Left cardiac atrium (tissue), 4 donors: ENCODE measurements at regions not wholly inside any gene's neighbourhood (a gene's known extent, or its start where the extent isn't known, plus 50 kb on each side); places are given as distances from the start of the nearest gene placed in this dataset.
"Not testable (repeated sequence)": the region's sequence is repeated elsewhere in the genome, so short reads cannot be mapped to it uniquely, and the experiment has no call there.

Experiments used
- ATAC-seq, 2 donors: fragments of 200-7000 bp; cut with Tn5 transposase; one replicate each; pipeline ENCODE4 v1.9.1; 2020; ENCODE audit warnings: mild to moderate bottlenecking in 2 of 2, moderate library complexity in 2 of 2
- DNase-seq: peaks from one replicate; pipeline ENCODE4 v3.0.0-alpha.2; 2020
- intact Hi-C, 2 donors: fragments of 100-400 bp; cut with DNase I; formaldehyde crosslinking; loops; one replicate each; pipeline versions ENCODE4 v1.14.1 to v1.15.1; 2022 to 2023
- donor health status: DM: no; HTN: yes; CAD: no.
- donor health status: DM: no; HTN: yes; CAD: no; lungs with severe emphysema.
- donor health status: DM: yes; HTN: yes; CAD: no.
- donor health status: Dilated cardiomyopathy.

DNA sequence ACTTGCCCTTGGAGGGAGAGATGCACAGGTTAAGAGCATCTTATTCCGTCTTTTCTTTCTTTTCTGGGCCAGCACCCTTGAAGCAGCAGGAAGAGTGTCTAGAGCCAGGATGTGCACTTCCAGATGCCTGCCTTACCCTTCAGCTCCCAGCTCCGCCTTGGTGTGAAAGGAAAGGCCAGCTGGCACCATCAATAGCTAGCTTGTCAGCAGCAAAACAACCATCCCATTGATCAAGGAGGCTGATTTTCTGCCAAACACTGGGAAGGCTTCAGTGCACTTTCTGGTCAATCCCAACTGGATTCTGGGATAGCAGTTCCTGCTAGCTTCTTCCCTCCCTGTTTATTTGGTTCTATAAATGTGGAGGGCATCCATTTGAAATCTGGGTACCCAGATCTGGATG is 110.9 kb upstream of the GALNT15 start:
- no peak for ATAC-seq
- intact Hi-C loops: no loop called here
- DNase-seq: no peak

DNA sequence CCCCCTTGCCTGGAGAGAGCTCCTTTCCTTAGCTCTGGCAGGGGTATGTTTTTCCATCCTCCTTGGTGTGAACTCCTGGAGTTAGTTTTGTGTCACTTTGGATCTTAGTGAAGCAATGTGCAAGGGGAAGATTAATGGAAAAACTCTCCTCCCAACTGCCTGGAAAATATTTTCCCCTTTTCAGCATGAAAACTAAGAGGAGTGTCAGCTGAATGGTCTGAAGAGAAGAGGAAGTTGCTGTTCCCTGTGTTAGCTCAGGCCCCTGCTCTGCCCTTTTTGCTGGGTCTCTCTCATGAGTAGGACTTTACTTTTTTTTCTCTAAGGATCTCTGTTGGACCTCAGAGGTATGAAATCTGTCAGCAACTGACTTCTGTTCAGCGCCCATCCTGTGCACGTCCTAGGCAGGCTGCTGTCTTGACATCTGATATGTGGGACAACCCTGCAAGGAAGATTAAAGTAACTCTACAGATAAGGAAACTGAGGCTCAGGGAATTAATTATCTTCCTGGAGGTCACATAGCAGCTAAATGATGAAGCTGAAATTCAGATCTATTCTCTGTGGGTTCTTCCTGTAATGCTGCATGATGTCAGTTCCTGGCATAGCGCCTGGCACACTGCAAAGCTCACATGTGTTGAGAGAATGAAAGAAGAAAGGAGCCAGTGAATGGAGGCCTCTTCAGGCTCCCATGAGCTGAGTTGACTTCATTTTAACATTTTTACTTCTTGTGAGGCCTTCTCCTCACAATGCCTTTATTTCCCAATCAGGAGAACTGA is 109.7 kb upstream of the GALNT15 start:
- ATAC-seq: peak; percentile 25 to 44
- intact Hi-C loops: no loop called here

DNA sequence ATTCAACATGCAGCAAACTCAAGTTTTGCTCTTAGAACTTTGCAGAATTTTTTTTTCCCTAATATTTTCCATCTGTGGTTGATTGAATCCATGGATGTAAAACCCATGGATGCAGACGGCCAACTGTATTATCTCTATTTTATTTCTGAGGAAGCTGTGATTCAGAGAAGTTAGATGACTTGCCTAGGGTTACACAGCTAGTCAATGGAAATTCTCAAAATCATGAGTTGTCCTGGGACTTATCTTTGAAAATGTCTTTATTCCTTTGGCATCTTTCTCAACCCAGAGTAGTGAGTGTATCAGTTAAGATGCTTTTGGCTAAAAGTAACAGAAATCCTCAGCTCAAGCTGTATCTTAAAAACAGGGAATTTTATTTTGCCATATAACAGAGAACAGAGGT is 107.9 kb upstream of the GALNT15 start:
- intact Hi-C loops: no loop called here
- DNase-seq (no peak), ATAC-seq (no peak)

More for the DNA sequence above, 109.7 kb upstream of the GALNT15 start:
- DNase-seq: peak; percentile 87

DNA sequence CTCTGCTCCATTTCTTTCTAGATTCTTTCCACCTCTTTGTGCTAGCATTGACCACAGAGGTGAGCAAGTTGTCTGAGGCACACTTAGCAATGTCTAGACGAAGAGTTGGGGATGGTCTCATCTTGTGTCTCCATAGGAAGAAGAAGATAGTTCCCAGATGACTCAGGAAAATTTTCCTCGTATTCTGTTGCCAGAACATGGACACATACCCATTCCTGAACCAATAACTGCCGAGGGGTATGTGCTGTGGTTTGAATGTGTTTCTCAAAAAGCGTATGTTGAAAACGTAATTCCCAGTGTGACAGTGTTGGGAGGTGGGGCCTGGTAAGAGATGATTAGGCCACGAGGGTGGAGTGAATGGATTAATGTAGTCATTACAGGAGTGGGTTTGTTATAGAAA is 107.5 kb upstream of the GALNT15 start:
- no peak for DNase-seq
- ATAC-seq: no peak
- intact Hi-C loops: no loop called here

DNA sequence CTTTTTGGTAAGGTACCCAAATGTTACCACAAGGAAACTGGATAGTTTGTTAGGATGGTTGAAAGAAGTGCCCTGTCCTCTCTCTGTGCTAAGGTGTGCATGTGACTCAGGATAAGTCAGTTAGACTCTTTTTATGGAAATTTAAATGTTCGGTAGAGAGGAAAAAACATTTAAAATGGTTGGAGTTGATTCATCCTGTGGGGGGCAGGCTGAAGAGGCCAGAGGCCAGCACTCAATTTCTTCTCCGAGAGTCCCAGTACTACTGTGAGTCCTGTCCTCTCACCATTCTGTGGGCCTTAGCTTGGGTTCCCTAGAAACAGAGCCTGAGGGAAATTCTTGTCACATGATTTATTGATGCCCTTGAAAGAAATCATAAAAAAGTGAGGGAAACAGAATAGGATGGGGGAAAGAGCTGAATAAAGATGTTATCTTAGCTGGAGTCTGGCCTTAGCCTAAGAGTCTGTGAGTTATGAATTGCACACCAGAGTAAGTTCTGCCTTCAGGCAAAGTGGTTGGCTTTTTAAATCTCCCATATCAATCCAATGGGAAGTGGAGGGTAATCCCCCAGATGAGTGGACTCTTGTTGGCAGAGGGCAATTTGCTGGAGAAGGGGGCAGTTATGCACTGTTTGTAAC is 106.5 kb upstream of the GALNT15 start:
- no peak for ATAC-seq
- intact Hi-C loops: no loop called here
- no peak for DNase-seq

DNA sequence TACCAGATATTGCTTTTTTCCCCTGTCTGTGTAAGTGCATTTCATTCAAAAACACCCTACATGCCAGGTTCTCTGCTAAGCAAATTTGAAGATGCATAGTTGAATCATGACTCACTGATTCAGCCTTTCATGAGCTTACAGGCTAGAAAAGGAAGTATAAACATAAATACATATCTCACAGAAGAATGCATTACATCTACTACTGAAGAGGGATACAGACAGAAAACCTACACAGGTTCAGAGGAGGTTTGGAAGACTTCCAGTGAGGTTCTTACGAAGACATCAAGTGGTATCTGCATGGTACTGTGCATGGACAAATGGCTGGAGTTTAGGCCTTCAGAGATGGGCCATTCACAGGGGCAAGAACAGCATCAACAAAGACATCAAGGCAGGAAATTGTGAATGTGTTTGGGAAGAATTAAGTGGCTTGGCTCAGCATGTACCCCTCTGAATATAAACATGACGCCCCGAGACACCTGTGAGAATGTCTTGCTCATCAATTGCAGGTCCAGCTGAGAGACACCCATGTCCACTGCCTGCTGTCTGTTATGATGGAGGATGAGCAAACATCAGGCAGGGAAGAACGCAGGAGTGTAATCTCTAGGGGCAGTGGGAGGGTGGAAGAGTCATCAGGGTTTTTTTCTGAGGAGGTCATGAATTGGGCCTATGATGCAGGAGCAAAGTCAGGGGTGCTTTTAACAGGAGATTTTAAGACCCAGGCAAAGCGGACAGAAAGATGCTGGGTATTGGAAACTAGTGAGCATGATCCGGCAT is 105.1 kb upstream of the GALNT15 start:
- intact Hi-C loops: no loop called here

DNA sequence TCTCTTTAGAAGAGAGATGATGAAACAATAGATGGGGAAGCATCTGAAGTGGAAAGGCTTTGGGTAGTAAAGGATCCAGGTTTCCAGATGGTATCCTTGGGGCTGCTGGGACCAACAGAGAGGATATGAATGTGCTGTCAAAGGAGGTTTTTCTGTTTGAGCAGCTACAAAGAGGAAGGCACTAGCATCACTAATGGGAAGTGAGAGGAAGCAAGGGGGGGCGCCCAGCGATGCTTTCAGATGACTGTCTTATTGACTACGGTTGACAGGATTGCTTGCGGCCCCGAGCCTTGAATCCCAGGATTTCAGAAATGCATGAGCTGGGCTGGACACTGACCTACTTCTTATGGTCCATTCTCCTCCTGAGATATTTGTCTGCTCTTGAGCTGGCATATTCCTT is 103.8 kb upstream of the GALNT15 start:
- ATAC-seq (no peak), DNase-seq (no peak)
- intact Hi-C loops: no loop called here

More for the DNA sequence above, 105.1 kb upstream of the GALNT15 start:
- ATAC-seq (peak in 1 of 2 donors; percentile 62), DNase-seq (no peak)

DNA sequence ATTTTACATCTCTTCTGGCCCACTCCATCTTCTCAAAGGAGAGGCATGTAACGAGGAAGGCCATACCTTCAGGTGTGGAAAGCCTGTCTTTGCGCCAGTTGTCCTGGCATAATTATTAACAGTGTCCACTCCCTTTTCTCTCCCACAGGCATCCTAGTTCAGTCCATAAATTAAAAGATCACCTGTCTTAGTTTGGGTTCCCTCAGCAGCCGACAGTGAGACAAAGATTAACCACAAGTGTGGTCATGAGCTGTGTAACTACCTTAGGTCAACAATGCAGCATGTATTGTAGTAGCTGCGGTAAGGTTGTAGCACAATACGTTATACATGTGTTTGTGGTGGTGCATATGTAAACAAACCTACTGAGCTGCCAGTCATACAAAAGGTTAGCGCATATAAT is 103.3 kb upstream of the GALNT15 start:
- DNase-seq: no peak
- intact Hi-C loops: no loop called here
- ATAC-seq: no peak

DNA sequence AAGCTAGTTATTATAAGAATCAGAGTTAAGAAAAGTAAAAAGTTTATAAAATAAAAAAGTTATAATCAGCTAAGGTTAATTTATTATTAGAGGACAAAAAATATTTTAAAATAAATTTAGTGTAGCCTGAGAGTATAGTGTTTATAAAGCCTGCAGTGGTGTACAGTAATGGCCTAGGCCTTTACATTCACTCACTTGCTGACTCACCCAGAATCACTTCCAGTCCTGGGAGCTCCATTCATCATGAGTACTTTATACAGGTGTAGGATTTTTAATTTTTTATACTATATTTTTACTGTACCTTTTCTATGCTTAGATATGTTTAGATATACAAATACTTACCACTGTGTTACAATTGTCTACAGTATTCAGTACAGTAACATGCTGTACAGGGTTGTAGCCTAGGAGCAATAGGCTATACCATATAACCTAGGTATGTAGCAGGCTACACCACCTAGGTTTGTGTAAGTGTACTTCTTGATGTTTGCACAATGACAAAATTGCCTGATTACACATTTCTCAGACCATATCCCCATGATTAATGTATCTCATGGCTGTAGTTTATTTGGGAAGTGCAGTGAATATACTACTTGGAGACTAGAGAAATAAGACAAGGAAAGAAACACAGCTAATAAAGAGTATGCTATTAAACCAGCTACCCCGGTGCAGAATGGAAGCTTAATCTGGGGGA is 101.9 kb upstream of the GALNT15 start:
- no peak for ATAC-seq
- intact Hi-C loops: no loop called here
- DNase-seq: no peak

DNA sequence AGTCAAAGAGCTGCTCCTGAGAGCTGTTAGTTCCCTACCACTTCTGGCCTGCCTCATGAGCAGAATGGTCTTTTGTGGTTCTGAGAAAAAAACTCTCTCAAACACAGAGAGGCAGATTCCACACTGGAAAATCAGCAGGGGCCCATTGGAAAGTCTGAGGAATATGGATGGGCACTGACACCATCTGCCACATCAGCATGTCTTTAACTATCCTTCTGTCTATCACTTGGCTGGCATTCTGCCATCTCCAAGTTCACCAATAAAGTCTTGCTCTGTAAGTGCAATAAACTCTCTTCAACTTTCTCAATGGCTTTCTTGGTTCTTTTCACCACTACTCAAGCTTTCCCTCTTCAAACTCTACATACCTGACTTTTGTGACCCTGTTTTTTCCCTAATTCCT is 101.3 kb upstream of the GALNT15 start:
- intact Hi-C loops: no loop called here
- DNase-seq (no peak), ATAC-seq (no peak)

DNA sequence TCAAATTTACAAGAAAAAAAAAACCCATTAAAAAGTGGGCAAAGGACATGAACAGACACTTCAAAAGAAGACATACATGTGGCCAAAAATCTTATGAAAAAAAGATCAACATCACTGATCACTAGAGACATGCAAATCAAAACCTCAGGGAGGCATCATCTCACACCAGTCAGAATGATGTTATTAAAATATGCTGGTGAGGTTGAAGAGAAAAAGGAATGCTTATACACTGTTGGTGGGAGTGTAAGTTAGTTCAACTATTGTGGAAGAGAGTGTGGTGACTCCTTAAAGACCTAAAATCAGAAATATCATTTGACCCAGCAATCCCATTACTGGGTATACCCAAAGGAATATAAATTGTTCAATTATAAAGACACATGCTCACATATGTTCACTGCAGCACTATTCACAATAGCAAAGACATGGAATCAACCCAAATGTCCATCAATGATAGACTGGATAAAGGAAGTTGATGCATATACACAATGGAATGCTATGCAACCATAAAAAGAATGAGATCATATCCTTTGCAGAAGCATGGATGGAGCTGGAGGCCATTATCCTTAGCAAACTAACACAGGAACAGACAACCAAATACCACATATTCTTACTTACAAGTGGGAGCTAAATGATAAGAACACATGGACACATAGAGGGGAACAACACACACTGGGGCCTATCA is 100.3 kb upstream of the GALNT15 start:
- DNase-seq, intact Hi-C loops, ATAC-seq: not testable (repeated sequence)

DNA sequence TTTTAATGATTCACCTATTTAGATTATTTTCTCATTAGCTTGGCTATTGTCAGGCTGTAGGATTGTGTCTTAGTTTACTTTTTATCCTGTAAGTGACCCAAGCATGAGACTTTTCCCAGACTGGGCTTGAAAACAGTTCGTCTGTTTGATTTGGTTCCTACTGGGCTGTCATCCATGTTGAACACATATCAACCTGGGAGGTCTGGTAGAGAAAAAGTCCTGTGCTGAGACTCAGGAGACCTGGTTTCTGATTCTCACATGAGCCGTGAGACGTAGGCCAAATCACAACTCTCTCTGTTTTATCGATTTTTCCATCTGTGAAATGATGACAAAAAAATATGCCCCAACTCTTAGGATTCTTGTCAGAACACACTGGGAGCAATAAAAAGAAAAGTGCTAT is 98.8 kb upstream of the GALNT15 start:
- ATAC-seq (no peak), DNase-seq (no peak)
- intact Hi-C loops: no loop called here

DNA sequence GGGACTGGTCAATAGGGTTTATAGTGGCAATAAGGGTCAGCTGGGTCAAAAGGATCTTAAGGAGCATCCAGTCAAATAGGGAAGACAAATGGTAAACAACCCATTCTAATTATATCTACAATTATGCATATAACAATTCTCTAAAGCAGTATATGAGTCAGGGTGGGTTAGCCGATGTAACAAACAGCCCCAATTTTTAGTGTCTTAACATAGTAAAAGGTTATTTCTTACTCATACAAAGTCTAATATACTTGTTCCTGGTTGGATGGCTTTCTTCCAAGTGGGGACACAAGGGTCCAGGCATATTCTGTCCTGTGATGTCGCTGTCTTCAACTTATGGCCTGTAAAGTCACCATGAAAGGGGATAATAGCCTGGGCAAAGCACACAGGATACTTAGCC is 97.9 kb upstream of the GALNT15 start:
- no peak for ATAC-seq
- intact Hi-C loops: no loop called here
- no peak for DNase-seq

DNA sequence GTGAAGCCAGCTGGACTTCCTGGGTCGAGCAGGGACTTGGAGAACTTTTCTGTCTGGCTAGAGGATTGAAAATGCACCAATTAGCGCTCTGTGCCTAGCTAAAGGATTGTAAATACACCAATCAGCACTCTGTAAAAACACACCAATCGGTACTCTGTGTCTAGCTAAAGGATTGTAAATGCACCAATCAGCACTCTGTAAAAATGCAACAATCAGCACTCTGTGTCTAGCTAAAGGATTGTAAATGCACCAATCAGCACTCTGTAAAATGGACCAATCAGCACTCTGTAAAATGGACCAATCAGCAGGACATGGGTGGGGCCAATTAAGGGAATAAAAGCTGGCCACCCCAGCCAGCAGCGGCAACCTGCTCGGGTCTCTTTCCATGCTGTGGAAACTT is 97.3 kb upstream of the GALNT15 start:
- ATAC-seq, intact Hi-C loops, DNase-seq: not testable (repeated sequence)

DNA sequence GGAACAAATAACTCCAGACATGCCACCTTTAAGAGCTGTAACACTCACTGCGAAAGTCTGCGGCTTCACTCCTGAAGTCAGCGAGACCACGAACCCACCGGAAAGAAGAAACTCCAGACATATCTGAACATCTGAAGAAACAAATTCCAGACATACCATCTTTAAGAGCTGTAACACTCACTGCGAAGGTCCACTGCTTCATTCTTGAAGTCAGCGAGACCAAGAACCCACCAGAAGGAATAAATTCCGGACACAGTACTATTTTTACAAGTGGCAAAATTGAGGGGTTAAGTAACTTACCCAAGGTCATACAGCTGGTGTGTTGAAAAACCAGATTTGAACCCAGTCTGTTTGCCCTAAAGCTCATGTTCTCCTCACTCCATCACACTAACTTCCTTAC is 96.8 kb upstream of the GALNT15 start:
- ATAC-seq, DNase-seq, intact Hi-C loops: not testable (repeated sequence)

DNA sequence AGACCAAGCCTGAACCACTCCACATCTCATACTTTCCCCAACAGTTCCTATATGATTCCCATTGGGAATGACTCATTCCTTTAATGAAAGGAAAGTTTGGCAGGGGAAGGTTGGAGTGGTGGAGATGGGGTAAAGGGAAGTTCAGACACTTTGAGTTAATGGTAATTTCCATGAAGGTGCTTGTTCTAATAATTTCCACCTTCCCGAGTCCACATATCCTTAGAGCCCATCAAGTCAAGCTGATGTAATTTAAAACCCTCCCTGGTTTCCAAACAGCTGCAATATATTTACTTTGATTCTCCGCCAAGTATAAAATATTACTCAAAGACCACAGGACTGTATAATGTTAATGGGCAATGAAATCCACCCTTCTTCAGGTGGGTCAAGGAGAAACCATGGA is 95.0 kb upstream of the GALNT15 start:
- intact Hi-C loops: no loop called here
- ATAC-seq: no peak
- no peak for DNase-seq

DNA sequence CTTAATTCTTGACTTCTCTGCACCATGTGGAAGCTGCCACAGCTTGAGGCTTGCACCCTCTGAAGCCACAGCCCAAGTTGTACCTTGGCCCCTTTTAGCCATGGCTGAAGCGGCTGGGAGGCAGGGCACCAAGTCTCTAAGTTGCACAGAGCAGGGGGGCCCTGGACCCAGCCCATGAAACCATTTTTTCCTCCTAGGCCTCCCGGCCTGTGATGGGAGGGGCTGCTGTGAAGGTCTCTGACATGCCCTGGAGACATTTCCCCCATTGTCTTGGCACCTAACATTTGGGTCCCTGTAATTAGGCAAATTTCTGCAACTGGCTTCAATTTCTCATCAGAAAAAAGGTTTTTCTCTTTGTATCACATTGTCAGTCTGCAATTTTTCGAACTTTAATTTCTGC is 92.8 kb upstream of the GALNT15 start:
- ATAC-seq (no peak), DNase-seq (no peak)
- intact Hi-C loops: no loop called here

DNA sequence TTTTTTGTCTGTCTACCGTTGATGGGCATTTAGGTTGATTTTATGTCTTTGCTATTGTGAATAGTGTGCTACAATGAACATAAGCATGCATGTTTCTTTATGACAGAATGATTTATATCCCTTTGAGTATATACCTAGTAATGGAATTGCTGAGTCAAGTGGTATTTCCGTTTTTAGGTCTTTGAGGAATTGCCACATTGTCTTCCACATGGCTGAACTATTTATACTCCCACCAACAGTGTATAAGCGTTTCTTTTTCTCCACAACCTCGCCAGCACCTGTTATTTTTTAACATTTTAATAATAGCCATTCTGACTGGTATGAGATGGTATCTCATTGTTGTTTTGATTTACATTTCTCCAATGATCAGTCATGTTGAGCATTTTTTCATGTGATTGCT is 89.6 kb upstream of the GALNT15 start:
- intact Hi-C loops: no loop called here
- ATAC-seq (no peak), DNase-seq (no peak)

DNA sequence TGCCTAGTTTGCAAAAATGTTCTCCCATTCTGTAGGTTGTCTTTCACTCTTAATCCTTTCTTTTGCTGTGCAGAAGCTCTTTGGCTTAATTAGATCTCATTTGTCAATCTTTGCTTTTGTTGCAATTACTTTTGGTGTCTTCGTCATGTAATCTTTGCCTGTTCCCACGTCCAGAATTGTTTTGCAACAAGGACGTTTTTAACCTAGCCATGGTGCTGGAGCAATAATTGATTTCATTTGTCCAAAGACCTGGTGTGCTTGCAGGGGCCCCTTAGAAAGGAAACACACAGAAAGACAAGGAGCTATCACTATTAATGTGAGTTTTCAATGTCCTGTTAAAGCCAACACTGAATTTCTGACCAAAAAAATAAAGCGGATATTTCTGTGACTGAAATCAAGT is 89.1 kb upstream of the GALNT15 start:
- intact Hi-C loops: no loop called here
- no peak for DNase-seq
- ATAC-seq: no peak
